ENCODE measurements at regions not wholly inside any gene's neighbourhood (a gene's known extent, or its start where the extent isn't known, plus 50 kb on each side); places are given as distances from the start of the nearest gene placed in this dataset.
"Not testable (repeated sequence)": the region's sequence is repeated elsewhere in the genome, so short reads cannot be mapped to it uniquely, and the experiment has no call there.

DNA sequence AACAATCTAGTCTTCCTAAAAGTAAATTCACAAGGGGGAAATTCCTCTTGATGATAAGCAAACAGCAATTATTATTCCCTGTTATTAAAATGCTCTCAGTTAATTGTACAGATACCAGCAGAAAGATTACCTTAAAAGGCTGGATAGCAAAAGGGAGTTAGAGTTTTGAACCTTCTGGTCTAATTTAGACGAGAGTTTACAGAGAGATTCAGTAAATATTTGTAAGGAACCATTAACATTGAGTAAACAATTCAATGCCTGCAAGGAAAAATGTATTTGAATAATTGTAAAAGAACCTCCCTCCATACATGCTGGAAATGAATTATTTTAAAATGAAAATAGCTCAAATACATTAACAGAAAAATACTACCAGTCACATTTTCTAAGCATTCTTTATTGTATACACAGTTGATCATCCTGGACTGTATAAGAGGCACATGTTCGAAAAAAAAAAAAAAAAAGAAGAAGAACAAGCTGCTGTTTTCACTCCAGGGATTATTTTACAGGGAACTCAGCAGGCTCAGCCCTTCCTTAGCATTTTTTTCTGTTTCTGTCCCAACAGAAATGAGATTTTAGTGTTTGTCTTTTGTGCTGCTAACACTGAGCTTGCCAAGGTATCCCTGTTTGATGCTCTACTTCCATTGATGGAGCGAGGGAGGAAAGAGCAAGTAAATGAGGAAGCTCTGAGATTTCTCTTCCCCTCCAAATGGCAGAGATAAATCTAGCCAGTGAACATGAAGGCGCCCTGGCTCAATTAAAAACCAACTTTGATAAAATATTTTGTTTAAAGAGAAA, 141.1 kb downstream of the ENC1 start:
- DNase-seq: no peak

DNA sequence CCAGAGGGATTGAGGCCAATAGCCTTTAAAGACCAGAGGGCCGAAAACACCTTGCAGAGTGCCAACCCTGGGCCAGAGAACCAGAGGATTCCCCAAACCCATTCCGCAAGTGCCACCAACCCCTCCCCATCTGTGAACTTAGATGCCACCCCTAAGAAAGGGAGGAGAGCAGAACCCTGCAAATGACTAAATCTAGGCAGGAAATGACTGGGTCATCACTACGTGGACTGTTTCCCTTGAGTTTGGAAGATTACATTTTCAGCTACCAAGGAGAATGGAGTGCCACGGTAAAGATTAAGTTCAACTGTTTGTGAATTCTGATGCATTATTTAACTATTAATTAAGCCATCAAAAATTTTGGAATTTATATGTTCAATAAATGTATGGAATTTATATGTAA, 142.8 kb downstream of the ENC1 start:
- no peak for DNase-seq

- DNase-seq: no peak
Measured at GRCh38 chr5:74493411-74493810, 147.1 kb downstream of the ENC1 start.

DNA sequence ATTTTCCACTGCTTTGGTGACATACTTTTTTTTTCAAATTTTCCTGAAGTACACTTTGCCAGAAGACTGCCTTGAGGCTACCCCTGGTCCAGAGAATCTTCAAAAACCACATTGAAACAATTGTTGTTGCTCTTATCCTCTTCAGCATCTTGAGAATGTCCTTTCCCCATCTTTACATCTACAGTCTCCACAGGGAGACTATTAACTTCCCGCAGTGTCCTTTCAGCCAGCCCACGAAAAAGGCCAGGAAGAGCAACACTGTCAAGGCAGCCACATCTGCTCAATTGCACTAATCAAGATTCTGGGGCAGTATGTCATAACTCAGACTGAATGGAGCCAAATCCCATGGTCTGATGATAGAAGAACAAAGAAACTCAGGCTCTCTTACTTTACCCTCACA, 148.3 kb downstream of the ENC1 start:
- DNase-seq: no peak

DNA sequence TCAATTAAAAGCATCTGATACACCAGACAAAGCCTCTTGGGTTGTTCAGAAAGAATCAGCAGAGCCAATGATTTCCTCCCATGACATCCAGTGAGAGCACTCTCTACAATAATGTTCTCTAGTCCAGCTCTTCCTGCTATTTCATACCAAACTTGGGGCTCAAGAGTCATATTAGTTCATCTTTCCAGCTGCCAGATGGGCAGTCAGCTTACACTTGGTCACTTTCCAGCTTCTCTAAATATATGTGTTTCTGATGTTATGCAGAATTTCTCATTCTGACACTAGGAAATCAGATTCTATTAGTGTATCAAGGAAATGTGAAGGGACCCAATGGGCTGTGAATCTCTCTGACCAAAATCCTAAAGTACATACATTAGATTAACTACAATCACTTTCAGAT, 148.9 kb downstream of the ENC1 start:
- no peak for DNase-seq

DNA sequence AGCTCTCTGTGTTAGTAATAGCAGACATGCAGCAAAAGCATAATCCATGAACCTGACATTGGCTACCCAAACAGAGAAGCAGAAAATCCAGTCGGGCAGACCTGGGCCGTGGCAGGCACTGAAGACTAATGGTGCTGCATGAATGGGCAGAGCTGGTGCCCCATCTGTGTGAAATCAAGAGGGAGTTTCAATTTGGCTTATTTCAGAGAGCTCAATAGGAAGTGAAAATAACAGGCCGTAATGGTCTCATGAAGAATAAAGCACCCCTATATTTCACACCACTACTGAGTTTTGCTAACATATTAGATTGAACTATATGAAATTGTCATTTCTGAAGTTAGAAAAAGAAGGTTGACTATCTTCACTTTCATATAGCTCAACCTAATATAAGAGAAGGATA, 149.7 kb downstream of the ENC1 start:
- no peak for DNase-seq

- no peak for DNase-seq
Measured at GRCh38 chr5:74482990-74483389, 157.5 kb downstream of the ENC1 start.

GRCh38 chr5:74482523-74482922, 158.0 kb downstream of the ENC1 start:
- DNase-seq: no peak

- DNase-seq: not testable (repeated sequence)
Measured at GRCh38 chr5:74481357-74481756, 159.2 kb downstream of the ENC1 start.

DNA sequence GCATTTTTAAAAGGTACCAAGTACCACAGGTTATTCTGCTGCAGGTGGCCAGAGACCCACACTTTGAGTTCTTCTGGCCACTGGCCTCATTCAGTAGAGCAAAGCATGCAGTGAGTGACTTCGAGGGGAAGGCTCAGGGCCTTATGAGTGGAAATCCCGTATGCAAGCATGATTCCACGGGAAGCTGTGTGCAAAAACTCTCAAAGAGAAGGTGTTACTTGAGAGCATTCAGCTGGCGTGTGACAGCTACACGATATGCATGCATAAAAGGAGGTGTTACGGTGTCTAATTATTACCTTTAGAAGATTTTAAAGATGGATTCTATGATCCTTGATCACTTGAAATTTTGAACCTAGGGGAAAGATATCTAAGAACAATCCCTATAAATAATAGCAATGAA, 160.3 kb downstream of the ENC1 start:
- DNase-seq: no peak

DNA sequence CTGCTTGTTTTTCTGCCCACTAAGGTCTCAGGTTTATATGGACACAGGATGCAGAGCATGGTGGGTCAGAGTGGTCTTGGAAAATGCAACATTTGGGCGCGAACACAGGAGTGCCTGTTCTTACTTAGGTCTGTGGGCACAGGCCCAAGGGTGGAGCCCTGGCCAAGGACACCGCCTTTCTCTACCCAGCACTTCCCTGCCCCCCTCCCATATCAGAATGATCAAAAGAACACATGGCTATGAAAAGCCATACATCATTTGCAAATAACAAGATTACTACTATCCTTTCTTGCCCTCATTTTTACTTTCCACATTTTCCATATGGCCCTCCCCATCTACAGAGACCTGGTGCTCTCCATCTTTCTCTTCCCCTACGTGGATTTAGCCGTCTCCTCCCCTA, 162.2 kb downstream of the ENC1 start:
- DNase-seq: no peak

- no peak for DNase-seq
Measured at GRCh38 chr5:74477761-74478160, 162.8 kb downstream of the ENC1 start.

- DNase-seq: no peak
Measured at GRCh38 chr5:74476819-74477453, 163.6 kb downstream of the ENC1 start.

DNA sequence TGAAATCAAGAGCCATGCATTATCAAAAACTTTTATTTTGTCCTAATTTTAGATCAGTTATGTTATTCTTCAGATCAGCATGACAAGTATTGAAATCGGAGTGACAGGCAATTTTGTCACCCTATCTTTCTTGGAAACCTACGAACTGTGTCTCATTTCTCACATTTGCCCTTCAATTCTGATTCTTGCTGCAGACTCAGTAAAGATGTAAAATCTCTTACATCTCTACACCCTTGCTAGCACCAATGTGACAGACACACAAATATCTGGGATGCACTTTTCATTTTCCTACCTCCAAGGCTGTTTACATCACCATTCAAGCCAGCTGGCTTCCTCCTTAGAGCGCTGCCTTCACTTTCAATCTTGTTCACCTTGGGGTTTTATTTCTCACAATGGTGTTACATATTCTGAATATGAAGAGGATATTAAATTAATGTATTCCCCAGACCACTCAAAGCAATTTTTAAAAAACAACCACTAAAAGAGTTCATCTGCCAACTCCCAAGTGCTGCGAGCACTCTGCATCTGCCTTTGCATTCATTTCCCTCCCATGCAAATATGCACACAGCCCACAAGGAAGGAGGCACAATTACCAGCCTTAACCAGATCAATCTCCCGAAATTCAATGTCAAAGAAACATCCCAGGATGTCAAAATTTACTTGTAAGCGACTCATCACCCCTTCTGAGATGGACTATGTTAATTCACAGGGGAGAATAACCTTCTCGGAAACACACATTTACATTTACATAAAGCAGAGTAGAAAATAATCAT, 164.3 kb downstream of the ENC1 start:
- no peak for DNase-seq

- no peak for DNase-seq
Measured at GRCh38 chr5:74471875-74472274, 168.7 kb downstream of the ENC1 start.

- no peak for DNase-seq
Measured at GRCh38 chr5:74469234-74469994, 171.1 kb downstream of the ENC1 start.

DNA sequence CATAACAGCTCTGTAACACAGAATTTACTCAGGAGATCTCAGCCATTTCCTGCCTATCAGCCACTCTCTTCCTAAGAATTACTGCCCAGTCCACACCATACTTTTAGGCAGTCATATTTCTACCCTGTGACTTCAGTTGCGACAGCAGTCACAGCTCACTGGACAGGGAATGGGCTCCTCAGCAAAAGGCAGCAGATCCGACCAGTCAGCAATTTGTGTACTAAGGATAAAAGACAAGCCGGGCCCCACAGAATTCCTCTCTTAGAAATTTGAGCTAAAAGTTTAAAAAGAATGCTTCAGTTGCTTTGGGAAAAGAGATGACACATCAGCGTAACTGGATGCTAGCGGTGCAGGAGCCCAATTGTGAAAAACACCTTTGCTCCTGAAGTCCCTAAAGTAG, 172.1 kb downstream of the ENC1 start:
- no peak for DNase-seq

- DNase-seq: no peak
Measured at GRCh38 chr5:74465724-74466123, 174.8 kb downstream of the ENC1 start.

DNA sequence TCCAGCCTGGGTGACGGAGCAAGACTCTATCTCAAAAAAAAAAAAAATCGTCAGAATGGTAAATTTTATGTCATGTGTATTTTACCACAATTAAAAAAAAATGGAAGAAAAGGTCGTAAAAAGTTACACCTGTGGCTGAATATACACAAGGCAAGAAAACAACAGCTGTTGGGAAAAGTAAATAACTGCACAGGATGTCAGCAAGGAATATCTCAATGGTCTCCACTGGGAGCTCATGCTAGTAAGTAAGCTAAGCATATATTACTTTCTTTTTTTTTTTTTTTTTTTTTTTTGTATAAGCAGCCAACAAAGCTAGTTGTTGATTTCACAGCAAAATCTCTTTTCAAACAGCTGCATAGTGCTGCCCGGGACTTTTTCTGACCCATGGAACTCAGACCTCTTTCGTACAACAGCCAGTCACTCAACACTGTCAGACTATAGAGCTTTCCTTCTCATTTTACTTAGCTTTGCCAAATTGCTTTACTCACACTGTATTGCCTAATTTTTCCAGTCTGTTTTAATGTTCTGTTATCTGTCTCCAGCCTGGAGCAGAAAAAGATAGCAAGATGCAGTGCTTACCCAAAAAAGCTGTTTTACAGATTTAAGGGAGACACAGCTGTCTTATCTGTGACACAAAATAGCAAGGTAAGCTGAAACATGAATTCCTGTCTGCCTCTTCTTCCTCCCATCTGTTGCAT, 175.9 kb downstream of the ENC1 start:
- DNase-seq: no peak

- no peak for DNase-seq
Measured at GRCh38 chr5:74462356-74462755, 178.2 kb downstream of the ENC1 start.

- no peak for DNase-seq
Measured at GRCh38 chr5:74461251-74461650, 179.3 kb downstream of the ENC1 start.

GRCh38 chr5:74460694-74461093, 179.8 kb downstream of the ENC1 start:
- no peak for DNase-seq

- DNase-seq: no peak
Measured at GRCh38 chr5:74459984-74460383, 180.5 kb downstream of the ENC1 start.
